ENCODE measurements at regions not wholly inside any gene's neighbourhood (a gene's known extent, or its start where the extent isn't known, plus 50 kb on each side); places are given as distances from the start of the nearest gene placed in this dataset.

DNA sequence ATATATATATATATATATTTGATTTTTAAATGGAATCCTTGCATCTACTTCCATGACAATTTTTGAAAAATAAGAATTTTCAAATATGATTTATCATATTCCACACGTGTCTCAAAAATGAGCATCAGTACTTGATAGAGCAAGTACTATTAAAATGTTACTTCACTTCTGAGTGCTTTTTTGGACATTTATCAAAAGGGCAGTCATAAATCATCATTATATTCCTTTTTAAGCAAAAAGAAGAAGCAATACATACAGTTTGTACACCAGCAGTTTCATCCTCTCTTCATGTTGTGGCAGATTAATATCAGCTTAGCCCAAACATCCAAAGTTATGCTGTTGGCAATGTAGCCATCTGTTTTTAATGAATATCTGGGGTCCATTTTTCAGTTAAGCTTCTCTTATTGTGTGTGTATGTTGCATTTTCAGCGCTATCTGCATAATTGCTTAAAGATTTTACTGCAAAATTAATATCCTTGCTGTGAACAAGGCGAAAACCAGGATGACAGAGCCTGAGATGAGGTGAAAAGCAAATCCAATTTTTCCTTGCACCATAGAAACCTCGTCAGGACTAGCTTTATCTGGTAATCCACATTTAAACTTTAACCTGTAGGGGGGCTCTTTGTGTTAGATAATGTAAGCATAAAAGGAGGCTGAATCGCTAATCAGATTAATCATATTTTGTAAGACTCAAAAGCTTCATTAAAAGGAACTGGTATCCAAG lies 604.9 kb upstream of the AGTR1 start:
- no peak for DNase-seq

DNA sequence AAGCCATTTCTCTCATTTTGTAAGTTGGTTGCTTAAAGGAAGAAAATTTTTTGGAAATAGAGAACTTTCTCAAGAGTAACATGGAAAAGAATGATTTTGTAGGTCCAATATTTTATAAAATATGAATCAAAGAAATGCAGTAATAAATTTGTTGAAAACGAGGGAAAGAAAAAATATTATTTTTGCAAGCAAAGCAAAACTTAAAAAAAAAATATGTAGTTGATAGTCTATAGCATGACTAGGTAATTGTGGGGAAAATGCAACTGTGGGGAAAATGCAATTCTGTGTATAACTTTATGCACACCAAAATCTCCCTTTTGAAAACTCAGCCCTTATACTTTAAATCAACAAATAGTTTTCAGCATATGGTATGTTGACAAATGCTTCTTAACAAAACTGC lies 604.0 kb upstream of the AGTR1 start:
- no peak for DNase-seq

GRCh38 chr3:148095962-148096361 lies 601.7 kb upstream of the AGTR1 start:
- DNase-seq: no peak

DNA sequence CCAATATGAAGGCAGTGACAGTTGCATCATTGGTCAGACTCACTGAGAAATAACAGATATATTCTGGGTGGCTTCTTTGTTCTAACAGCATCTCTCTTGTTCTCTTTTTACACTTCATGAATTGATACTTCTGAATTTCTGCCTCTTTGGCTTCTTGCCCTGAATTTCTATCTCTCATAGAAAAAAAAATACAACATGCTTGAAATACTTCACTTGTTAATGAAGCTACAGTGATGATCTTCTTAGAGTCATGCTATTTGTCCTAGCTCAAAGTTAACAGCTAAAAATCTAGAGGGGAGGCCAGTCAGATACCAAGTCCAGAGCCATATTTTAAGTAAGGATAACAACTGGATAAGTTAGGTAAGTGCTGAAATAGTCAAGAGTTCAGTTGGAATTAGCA lies 597.2 kb upstream of the AGTR1 start:
- DNase-seq: no peak

- no peak for DNase-seq
These were observed 596.6 kb upstream of the AGTR1 start for GRCh38 chr3:148101061-148101460.

- no peak for DNase-seq
These were observed 595.5 kb upstream of the AGTR1 start for GRCh38 chr3:148102156-148102555.

- DNase-seq: no peak
These were observed 591.6 kb upstream of the AGTR1 start for GRCh38 chr3:148106062-148106461.

GRCh38 chr3:148126956-148127355 lies 570.7 kb upstream of the AGTR1 start:
- DNase-seq: no peak

GRCh38 chr3:148128136-148128535 lies 569.6 kb upstream of the AGTR1 start:
- DNase-seq: no peak

GRCh38 chr3:148131990-148132638 lies 565.6 kb upstream of the AGTR1 start:
- no peak for DNase-seq

GRCh38 chr3:148136816-148137215 lies 560.9 kb upstream of the AGTR1 start:
- DNase-seq: no peak

GRCh38 chr3:148146241-148146640 lies 551.5 kb upstream of the AGTR1 start:
- no peak for DNase-seq

DNA sequence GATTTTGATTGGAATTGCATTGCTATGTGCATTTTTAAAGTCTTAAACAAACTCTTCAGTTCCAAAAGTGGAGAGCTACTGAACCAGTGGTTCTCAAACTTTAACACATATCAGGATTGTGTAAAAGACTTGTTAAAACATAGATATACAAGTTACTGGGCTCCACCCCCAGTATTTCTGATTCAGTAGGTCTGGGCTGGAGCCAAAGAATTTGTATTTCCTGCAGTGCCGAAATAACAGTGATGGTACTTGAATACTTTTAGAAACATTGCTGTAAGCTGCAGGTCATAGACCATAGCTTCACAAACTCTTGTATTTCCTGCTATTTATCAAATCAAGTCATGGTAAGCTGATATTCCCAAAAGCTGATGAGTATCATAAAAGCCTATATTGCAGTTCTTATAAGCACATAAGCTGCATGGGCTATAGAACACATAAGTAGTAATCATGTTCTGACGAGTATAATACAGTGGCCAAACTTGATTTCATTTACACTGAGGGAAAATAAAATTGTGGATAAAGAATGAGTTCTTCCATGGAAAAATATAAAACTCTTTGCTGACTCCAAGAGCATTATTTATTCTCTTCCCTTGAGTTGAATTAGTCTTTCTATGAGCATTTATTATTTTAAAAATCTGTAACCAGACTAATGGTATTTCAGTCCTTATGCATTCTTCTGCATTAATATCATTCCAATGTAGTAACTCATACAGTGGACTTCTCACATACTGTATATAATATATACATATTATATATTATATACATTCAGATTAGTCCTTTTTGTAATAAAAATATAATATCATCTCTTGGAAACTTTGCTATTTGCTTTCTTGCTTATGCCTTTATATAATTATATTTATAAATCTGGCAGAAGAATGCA lies 550.5 kb upstream of the AGTR1 start:
- no peak for DNase-seq

- DNase-seq: no peak
These were observed 549.8 kb upstream of the AGTR1 start for GRCh38 chr3:148147903-148148302.

GRCh38 chr3:148149556-148149955 lies 548.1 kb upstream of the AGTR1 start:
- no peak for DNase-seq

DNA sequence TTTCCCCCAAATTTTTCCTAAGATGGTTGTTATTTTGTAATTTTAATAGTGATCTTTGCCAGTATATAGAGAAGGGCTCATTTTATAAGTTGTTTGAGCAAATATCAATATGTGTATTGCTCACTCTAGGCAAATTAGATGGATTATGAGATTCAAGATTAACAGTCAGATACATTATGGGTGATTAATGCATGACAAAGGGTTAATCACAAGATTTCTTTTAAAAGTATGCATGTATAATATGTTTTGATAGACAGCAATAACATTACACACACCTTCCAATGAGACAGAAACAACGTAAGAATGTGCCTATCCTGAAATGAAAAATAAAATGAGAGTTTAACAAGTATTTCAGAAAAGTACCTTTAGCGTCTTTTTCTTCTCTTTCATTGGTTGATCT lies 547.6 kb upstream of the AGTR1 start:
- DNase-seq: no peak

DNA sequence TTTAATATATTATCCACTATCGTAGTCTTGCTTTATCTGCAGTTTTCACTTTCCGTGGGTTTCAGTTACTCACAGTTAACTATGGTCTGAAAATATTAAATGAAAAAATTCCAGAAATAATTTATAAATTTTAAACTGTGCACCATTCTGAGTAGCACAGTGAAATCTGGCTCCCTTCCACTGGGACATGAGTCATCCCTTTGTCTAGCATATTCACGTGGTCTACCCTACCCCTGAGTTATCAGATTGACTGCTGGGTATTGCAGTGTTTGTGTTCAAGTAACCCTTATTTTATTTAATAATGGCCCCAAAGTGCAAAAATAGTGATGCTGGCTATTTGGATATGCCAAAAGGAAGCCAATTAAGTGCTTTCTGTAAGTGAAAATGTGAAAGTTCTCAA lies 539.5 kb upstream of the AGTR1 start:
- no peak for DNase-seq

GRCh38 chr3:148162132-148162531 lies 535.6 kb upstream of the AGTR1 start:
- DNase-seq: no peak

DNA sequence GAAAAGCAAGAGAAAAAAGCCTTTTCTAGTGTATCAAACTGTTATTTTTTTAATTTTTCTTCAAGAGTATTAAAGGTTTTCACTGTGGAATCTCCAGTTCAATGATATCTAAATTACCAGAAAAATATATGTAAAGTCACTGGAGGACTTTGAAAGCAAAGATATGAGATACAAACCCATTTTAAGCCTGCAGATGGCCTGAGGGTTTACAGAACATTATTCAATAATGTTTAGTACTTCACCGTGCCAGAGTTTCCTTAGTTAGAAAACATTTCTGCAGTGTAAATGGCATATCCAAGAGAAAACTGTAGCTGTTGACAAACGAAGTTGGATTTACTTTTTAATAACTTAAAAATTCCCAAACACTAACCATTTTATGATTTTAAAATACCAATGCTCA lies 529.4 kb upstream of the AGTR1 start:
- no peak for DNase-seq

DNA sequence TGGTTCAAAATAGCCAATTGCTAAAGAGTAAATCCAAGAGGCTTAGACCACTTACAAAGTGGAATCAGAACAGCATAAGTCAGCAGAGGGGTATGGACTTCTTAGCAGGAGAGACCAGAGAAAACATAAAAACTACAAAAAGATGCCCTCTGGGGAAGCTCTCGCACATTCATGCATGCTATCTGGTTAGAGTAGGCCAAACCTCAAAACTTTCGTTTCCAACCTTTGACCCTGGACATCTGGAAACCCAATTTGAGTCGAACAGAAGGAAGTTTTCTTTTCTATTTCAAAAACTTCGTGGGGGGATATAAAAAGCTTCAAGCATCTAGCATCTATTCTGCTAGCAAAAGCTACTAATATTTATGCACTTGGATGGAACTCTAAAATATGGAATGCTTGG lies 523.9 kb upstream of the AGTR1 start:
- DNase-seq: no peak

GRCh38 chr3:148175214-148175613 lies 522.5 kb upstream of the AGTR1 start:
- DNase-seq: no peak

DNA sequence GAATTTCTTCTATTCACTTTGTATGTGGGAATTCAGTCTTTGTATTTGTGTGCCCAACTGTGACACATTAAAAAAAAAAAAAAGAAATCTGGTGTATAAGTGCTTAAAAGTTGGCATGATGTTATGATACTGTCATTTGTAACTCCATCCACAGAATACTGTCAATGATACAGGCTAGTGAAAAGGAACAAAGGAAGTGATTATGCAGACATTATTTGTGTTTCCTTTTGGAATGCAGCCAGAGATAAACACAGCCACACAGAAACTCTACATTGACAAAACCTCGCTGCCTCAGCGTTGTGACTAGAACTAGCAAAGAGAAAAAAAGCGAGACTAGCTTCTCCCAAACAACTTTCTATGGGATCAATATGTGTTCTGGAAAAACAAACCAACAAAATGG lies 519.2 kb upstream of the AGTR1 start:
- DNase-seq: no peak

DNA sequence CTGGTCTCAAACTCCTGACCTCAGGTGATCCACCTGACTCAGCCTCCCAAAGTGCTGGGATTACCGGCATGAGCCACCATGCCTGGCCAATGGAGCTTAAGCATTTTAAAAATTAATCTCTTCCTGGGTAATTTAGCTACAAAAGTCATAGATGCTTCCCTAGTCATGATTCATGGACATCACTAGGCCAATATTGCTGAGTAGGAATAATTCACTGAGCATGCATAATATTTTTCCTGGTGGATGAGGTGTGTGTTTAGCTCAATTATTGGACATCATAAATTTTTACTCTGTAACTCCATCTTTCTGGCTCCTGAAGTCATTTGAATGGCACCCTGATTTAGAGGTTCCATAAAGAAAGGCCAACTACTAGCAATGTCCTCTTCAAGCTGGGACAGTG lies 512.9 kb upstream of the AGTR1 start:
- DNase-seq: no peak

GRCh38 chr3:148186881-148187280 lies 510.8 kb upstream of the AGTR1 start:
- no peak for DNase-seq

Data from activated T-cell treated with anti-CD3 and anti-CD28 coated beads, Interleukin-2, amount 50 U/mL, for 48 hours (primary cell).